Caki2 (cell line): ENCODE measurements at regions not wholly inside any gene's neighbourhood (a gene's known extent, or its start where the extent isn't known, plus 50 kb on each side); places are given as distances from the start of the nearest gene placed in this dataset.
A peak's percentile ranks its signal among the peaks of the same experiment; 100 is the strongest.
"Not testable (repeated sequence)": the region's sequence is repeated elsewhere in the genome, so short reads cannot be mapped to it uniquely, and the experiment has no call there.

Experiments
- DNase-seq: peaks from one replicate; pipeline ENCODE4 v3.0.0-alpha.2; 2015; ENCODE audit warnings: low read depth
- in situ Hi-C: cut with HindIII; loops from 2 replicates; pipeline ENCODE4 v1.10.0; 2016; ENCODE audit warnings: low sequenced_read_pairs, low pct_unique_long_range_greater_than_20kb, mixed read lengths

- in situ Hi-C loops: no loop called here
- DNase-seq: no peak
These were observed 52.5 kb upstream of the VSTM5 start for GRCh38 chr11:93902921-93903320.

GRCh38 chr11:93903989-93904388 lies 53.6 kb upstream of the VSTM5 start:
- DNase-seq: no peak
- in situ Hi-C loops: no loop called here

- in situ Hi-C loops: no loop called here
- DNase-seq: no peak
These were observed 54.3 kb upstream of the VSTM5 start for GRCh38 chr11:93904716-93905115.

- in situ Hi-C loops: no loop called here
- no peak for DNase-seq
These were observed 55.0 kb upstream of the VSTM5 start for GRCh38 chr11:93905384-93905783.

- DNase-seq: no peak
- in situ Hi-C loops: no loop called here
These were observed 56.1 kb upstream of the VSTM5 start for GRCh38 chr11:93906486-93906885.

GRCh38 chr11:93907901-93908300 lies 57.5 kb upstream of the VSTM5 start:
- no peak for DNase-seq
- in situ Hi-C loops: no loop called here

- in situ Hi-C loops: no loop called here
- DNase-seq: peak; percentile 62
These were observed 58.3 kb upstream of the VSTM5 start for GRCh38 chr11:93908689-93909088.

GRCh38 chr11:93917673-93918072 lies 67.3 kb upstream of the VSTM5 start:
- DNase-seq: no peak
- in situ Hi-C loops: no loop called here

GRCh38 chr11:93921695-93922468 lies 71.5 kb upstream of the VSTM5 start:
- DNase-seq: peak; percentile 18
- in situ Hi-C loops: no loop called here

GRCh38 chr11:93922830-93923229 lies 72.4 kb upstream of the VSTM5 start:
- no peak for DNase-seq
- in situ Hi-C loops: no loop called here

GRCh38 chr11:93926099-93926498 lies 75.7 kb upstream of the VSTM5 start:
- in situ Hi-C loops, DNase-seq: not testable (repeated sequence)

- DNase-seq: no peak
- in situ Hi-C loops: no loop called here
These were observed 79.0 kb upstream of the VSTM5 start for GRCh38 chr11:93929407-93929806.

GRCh38 chr11:93933230-93933629 lies 82.8 kb upstream of the VSTM5 start:
- in situ Hi-C loops: no loop called here
- no peak for DNase-seq

- no peak for DNase-seq
- in situ Hi-C loops: no loop called here
These were observed 85.3 kb upstream of the HEPHL1 start for GRCh38 chr11:93935826-93936225.

GRCh38 chr11:93936460-93936859 lies 84.7 kb upstream of the HEPHL1 start:
- DNase-seq: no peak
- in situ Hi-C loops: no loop called here

GRCh38 chr11:93939084-93939760 lies 81.9 kb upstream of the HEPHL1 start:
- in situ Hi-C loops: no loop called here
- DNase-seq: no peak

GRCh38 chr11:93940395-93940794 lies 80.8 kb upstream of the HEPHL1 start:
- in situ Hi-C loops: no loop called here
- no peak for DNase-seq

GRCh38 chr11:93942176-93942575 lies 79.0 kb upstream of the HEPHL1 start:
- no peak for DNase-seq
- in situ Hi-C loops: no loop called here

GRCh38 chr11:93945596-93945995 lies 75.6 kb upstream of the HEPHL1 start:
- in situ Hi-C loops: no loop called here
- DNase-seq: no peak
